ENCODE measurements at regions not wholly inside any gene's neighbourhood (a gene's known extent, or its start where the extent isn't known, plus 50 kb on each side); places are given as distances from the start of the nearest gene placed in this dataset.

GRCh38 chr12:124207049-124207448 lies 87.8 kb upstream of the RFLNA start:
- intact Hi-C loops (cut with micrococcal nuclease; ENCODE audit: unreplicated experiment) (no loop called here), in situ Hi-C loops (cut with HindIII; ENCODE audit: low pct_unique_long_range_greater_than_20kb, low sequenced_read_pairs) (no loop called here)
- CTCF ChIA-PET = no interaction called here
- TF ChIP-seq REST (IDR thresholded peaks at IDR 0.05; ENCODE audit: insufficient read depth in 1 of 2, low read depth in 2 of 2, low read length in 1 of 2) (no peak), CTCF (IDR thresholded peaks at IDR 0.05) (no peak), SIN3A (IDR thresholded peaks at IDR 0.05; ENCODE audit: borderline replicate concordance, insufficient read depth, low read depth, low read length) (no peak), TCF7L2 (IDR thresholded peaks at IDR 0.05; ENCODE audit: low read depth, low read length) (no peak), POLR2AphosphoS5 (IDR thresholded peaks at IDR 0.05; ENCODE audit: low read depth, low read length) (no peak)
- Histone ChIP-seq H3K4me3 (ENCODE audit: low read depth in 2 of 2, low read length in 2 of 2) (no peak overlapping the region), H3K27ac (ENCODE audit: low read length) (no peak overlapping the region), H3K27me3 (ENCODE audit: control insufficient read depth, insufficient read depth, low read length) (no peaks in the 10 kb centered on the region), H3K36me3 (ENCODE audit: control insufficient read depth, insufficient read depth, low read length) (no peaks in the 10 kb centered on the region), H3K4me1 (ENCODE audit: control insufficient read depth, insufficient read depth, low read length) (no peaks in the 10 kb centered on the region), H3K9me3 (ENCODE audit: control insufficient read depth, insufficient read depth, low read depth, low read length) (peaks cover 6% of the 10 kb centered on the region; the same call in 1 of the 2 replicates)
- BruUV-seq (replicated peaks) = no TSS peak
- DNase-seq (ENCODE audit: low read depth, low spot score) (no peak), ATAC-seq (no peak)
- POLR2A ChIA-PET = no interaction called here

DNA sequence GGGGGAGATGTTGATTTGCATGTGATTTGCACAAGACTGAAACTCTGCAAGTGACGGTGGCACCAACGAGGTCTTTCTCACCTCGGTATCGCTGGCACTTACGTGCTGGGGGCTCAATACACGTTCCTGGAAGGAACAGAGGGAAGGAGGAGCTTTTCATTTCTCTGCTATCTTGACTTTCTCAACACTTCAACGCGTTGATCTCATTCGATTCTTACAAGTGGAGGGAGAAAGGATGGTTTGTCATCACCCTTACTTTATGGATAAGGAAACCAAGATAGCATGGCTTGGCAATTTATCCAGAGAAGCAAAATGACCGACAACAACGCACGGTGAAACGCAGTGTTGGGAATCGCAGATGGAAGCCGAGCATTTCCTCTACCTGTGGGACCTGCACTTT lies 87.3 kb upstream of the RFLNA start:
- H3K27ac ChIP-seq (ENCODE audit: low read length) = no peak overlapping the region
- in situ Hi-C loops (cut with HindIII; ENCODE audit: low pct_unique_long_range_greater_than_20kb, low sequenced_read_pairs) = no loop called here
- DNase-seq (ENCODE audit: low read depth, low spot score) = no peak
- POLR2A ChIA-PET = no interaction called here
- no peak for TF ChIP-seq REST (IDR thresholded peaks at IDR 0.05; ENCODE audit: insufficient read depth in 1 of 2, low read depth in 2 of 2, low read length in 1 of 2)
- no peak for TF ChIP-seq SIN3A (IDR thresholded peaks at IDR 0.05; ENCODE audit: borderline replicate concordance, insufficient read depth, low read depth, low read length)
- TF ChIP-seq POLR2AphosphoS5 (IDR thresholded peaks at IDR 0.05; ENCODE audit: low read depth, low read length) = no peak
- TF ChIP-seq TCF7L2 (IDR thresholded peaks at IDR 0.05; ENCODE audit: low read depth, low read length) = no peak
- no peaks in the 10 kb centered on the region for H3K36me3 ChIP-seq (ENCODE audit: control insufficient read depth, insufficient read depth, low read length)
- no peaks in the 10 kb centered on the region for H3K4me1 ChIP-seq (ENCODE audit: control insufficient read depth, insufficient read depth, low read length)
- intact Hi-C loops (cut with micrococcal nuclease; ENCODE audit: unreplicated experiment) = no loop called here
- ATAC-seq = no peak
- peaks cover 6% of the 10 kb centered on the region; the same call in 1 of the 2 replicates for H3K9me3 ChIP-seq (ENCODE audit: control insufficient read depth, insufficient read depth, low read depth, low read length)
- no peak overlapping the region for H3K4me3 ChIP-seq (ENCODE audit: low read depth in 2 of 2, low read length in 2 of 2)
- no TSS peak for BruUV-seq (replicated peaks)
- H3K27me3 ChIP-seq (ENCODE audit: control insufficient read depth, insufficient read depth, low read length) = no peaks in the 10 kb centered on the region
- CTCF ChIA-PET = no interaction called here

Measured in Panc1 (cell line).